Hepatocyte (in vitro differentiated cells): ENCODE measurements at regions not wholly inside any gene's neighbourhood (a gene's known extent, or its start where the extent isn't known, plus 50 kb on each side); places are given as distances from the start of the nearest gene placed in this dataset.
"Not testable (repeated sequence)": the region's sequence is repeated elsewhere in the genome, so short reads cannot be mapped to it uniquely, and the experiment has no call there.

Experiments used
- CTCF ChIP-seq: fragments of 200-600 bp; sonication (generic); IDR thresholded peaks from 2 replicates; pipeline ENCODE4 v1.5.1; 2016; ENCODE audit warnings: antibody characterized with exemption, mild to moderate bottlenecking; ENCODE audit not compliant: poor library complexity
- EZH2 ChIP-seq: fragments of 200-600 bp; sonication (generic); IDR thresholded peaks from 2 replicates; pipeline ENCODE4 v1.6.1; 2016; ENCODE audit warnings: antibody characterized with exemption, mild to moderate bottlenecking, borderline replicate concordance
- EZH2phosphoT487 ChIP-seq: fragments of 200-600 bp; sonication (generic); IDR thresholded peaks from one replicate; pipeline ENCODE4 v1.6.1; 2018; ENCODE audit warnings: antibody characterized with exemption, mild to moderate bottlenecking, low read depth, moderate library complexity; ENCODE audit not compliant: unreplicated experiment, severe bottlenecking

GRCh38 chr15:84398087-84398486 is 162.5 kb downstream of the GOLGA6L4 start:
- TF ChIP-seq CTCF, EZH2, EZH2phosphoT487: not testable (repeated sequence)
